ENCODE measurements at regions not wholly inside any gene's neighbourhood (a gene's known extent, or its start where the extent isn't known, plus 50 kb on each side); places are given as distances from the start of the nearest gene placed in this dataset.
A peak's percentile ranks its signal among the peaks of the same experiment; 100 is the strongest.

GRCh38 chr10:55989188-55989587 lies 371.9 kb downstream of the ZWINT start:
- no peak overlapping the region for H3K4me2 ChIP-seq (ENCODE audit: low read length)
- no peaks in the 10 kb centered on the region for H3K79me2 ChIP-seq (ENCODE audit: control insufficient read depth, low read length)
- H3K27ac ChIP-seq (ENCODE audit: low read depth, low read length), result no peak overlapping the region
- no peaks in the 10 kb centered on the region for H3K9me3 ChIP-seq (ENCODE audit: control insufficient read depth, insufficient read depth, low read length)
- no peak overlapping the region for H3K4me3 ChIP-seq (ENCODE audit: low read length)
- H3K9me2 ChIP-seq (replicated peaks; ENCODE audit: control insufficient read depth, low read length), result no peaks in the 10 kb centered on the region
- no peaks in the 10 kb centered on the region for H4K20me1 ChIP-seq (ENCODE audit: control insufficient read depth, insufficient read depth, low read depth, low read length)
- no peaks in the 10 kb centered on the region for H3K4me1 ChIP-seq (ENCODE audit: control insufficient read depth, low read length)
- no peaks in the 10 kb centered on the region for H3K27me3 ChIP-seq (ENCODE audit: control insufficient read depth, low read length)
- TF ChIP-seq CTCF (IDR thresholded peaks at IDR 0.05; ENCODE audit: low read depth, low read length, poor library complexity, severe bottlenecking) (peak; percentile 25), EZH2phosphoT487 (IDR thresholded peaks at IDR 0.05; ENCODE audit: borderline replicate concordance, low read length) (no peak)
- H3F3A ChIP-seq (ENCODE audit: control insufficient read depth, insufficient read depth), result no peaks in the 10 kb centered on the region
- no peaks in the 10 kb centered on the region for H3K36me3 ChIP-seq (ENCODE audit: control insufficient read depth, low read length)

DNA sequence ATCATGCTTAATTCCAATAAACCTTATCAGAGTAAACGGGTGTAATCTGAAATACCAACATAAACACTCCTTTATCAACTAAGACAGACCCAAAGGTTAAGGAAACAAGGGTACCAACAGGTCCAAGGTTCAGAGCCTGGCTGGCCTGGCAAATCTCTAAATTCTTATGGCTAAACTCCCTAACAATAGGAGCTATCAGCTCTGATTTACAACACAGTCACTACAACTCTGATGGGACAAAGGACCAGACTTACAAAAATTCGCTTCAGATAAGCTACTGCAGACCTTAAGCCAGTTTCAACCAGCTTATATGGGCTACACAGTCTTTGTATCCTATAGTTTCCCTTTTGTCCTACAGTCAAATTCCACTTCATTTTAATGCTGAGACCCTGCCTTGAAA lies 381.9 kb downstream of the ZWINT start:
- no peaks in the 10 kb centered on the region for H3K27me3 ChIP-seq (ENCODE audit: control insufficient read depth, low read length)
- H3K4me2 ChIP-seq (ENCODE audit: low read length), result no peak overlapping the region
- H3K79me2 ChIP-seq (ENCODE audit: control insufficient read depth, low read length), result no peaks in the 10 kb centered on the region
- no peaks in the 10 kb centered on the region for H3K36me3 ChIP-seq (ENCODE audit: control insufficient read depth, low read length)
- no peaks in the 10 kb centered on the region for H3F3A ChIP-seq (ENCODE audit: control insufficient read depth, insufficient read depth)
- no peak overlapping the region for H3K27ac ChIP-seq (ENCODE audit: low read depth, low read length)
- H3K9me3 ChIP-seq (ENCODE audit: control insufficient read depth, insufficient read depth, low read length), result no peaks in the 10 kb centered on the region
- no peaks in the 10 kb centered on the region for H3K9me2 ChIP-seq (replicated peaks; ENCODE audit: control insufficient read depth, low read length)
- no peak overlapping the region for H3K4me3 ChIP-seq (ENCODE audit: low read length)
- no peak for TF ChIP-seq EZH2phosphoT487 (IDR thresholded peaks at IDR 0.05; ENCODE audit: borderline replicate concordance, low read length)
- TF ChIP-seq CTCF (IDR thresholded peaks at IDR 0.05; ENCODE audit: low read depth, low read length, poor library complexity, severe bottlenecking), result no peak
- no peaks in the 10 kb centered on the region for H3K4me1 ChIP-seq (ENCODE audit: control insufficient read depth, low read length)
- H4K20me1 ChIP-seq (ENCODE audit: control insufficient read depth, insufficient read depth, low read depth, low read length), result no peaks in the 10 kb centered on the region

DNA sequence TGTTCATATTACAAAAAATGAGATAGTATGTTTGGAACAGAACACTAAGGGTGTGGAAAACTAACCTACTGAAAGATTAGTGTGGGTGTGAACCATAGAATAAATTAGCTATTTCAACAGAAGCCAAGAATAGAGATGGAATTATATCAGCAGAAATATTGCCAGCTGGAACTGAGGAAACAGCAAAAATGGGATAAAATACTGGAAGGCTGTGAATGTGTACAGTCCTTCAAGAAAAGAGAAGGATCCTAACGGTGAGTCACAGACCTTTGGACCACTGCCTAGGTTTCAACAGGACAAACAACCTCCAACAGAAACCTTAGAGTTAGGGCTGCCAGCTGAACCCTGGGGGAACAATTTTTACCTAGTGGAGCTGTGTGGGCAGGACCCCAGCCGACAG lies 395.0 kb downstream of the ZWINT start:
- Histone ChIP-seq H3K79me2 (ENCODE audit: control insufficient read depth, low read length) (no peaks in the 10 kb centered on the region), H3K4me3 (ENCODE audit: low read length) (no peak overlapping the region), H3K9me2 (replicated peaks; ENCODE audit: control insufficient read depth, low read length) (no peaks in the 10 kb centered on the region), H3K36me3 (ENCODE audit: control insufficient read depth, low read length) (no peaks in the 10 kb centered on the region), H3F3A (ENCODE audit: control insufficient read depth, insufficient read depth) (no peaks in the 10 kb centered on the region), H3K27me3 (ENCODE audit: control insufficient read depth, low read length) (no peaks in the 10 kb centered on the region), H3K4me1 (ENCODE audit: control insufficient read depth, low read length) (no peaks in the 10 kb centered on the region), H4K20me1 (ENCODE audit: control insufficient read depth, insufficient read depth, low read depth, low read length) (no peaks in the 10 kb centered on the region), H3K27ac (ENCODE audit: low read depth, low read length) (no peak overlapping the region), H3K9me3 (ENCODE audit: control insufficient read depth, insufficient read depth, low read length) (no peaks in the 10 kb centered on the region), H3K4me2 (ENCODE audit: low read length) (no peak overlapping the region)
- TF ChIP-seq CTCF (IDR thresholded peaks at IDR 0.05; ENCODE audit: low read depth, low read length, poor library complexity, severe bottlenecking), result no peak
- no peak for TF ChIP-seq EZH2phosphoT487 (IDR thresholded peaks at IDR 0.05; ENCODE audit: borderline replicate concordance, low read length)

DNA sequence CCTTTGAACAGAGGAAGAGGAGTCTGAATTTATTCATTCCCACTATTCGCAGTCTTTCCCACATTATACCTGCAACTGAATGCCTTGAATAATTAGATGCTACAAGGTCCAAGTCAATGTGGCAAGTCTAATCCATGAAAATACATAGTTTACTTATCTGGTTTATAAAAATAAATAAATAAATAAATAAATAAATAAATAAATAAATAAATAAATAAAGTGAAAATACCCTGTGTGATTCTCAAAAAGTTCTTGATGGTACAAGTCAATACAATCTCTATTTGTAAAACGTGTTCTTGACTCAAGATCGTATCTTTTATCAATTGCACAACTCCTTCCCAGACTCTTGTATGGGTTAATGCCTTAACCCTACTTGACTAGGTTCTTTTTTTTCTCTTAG lies 417.7 kb downstream of the ZWINT start:
- H3K36me3 ChIP-seq (ENCODE audit: control insufficient read depth, low read length), result no peaks in the 10 kb centered on the region
- no peak overlapping the region for H3K4me2 ChIP-seq (ENCODE audit: low read length)
- H3K27me3 ChIP-seq (ENCODE audit: control insufficient read depth, low read length), result no peaks in the 10 kb centered on the region
- no peaks in the 10 kb centered on the region for H3K79me2 ChIP-seq (ENCODE audit: control insufficient read depth, low read length)
- H3K9me3 ChIP-seq (ENCODE audit: control insufficient read depth, insufficient read depth, low read length), result peaks cover 3% of the 10 kb centered on the region; the same call in 1 of the 2 replicates
- H3F3A ChIP-seq (ENCODE audit: control insufficient read depth, insufficient read depth), result no peaks in the 10 kb centered on the region
- H3K9me2 ChIP-seq (replicated peaks; ENCODE audit: control insufficient read depth, low read length), result no peaks in the 10 kb centered on the region
- H3K4me1 ChIP-seq (ENCODE audit: control insufficient read depth, low read length), result no peaks in the 10 kb centered on the region
- no peak for TF ChIP-seq EZH2phosphoT487 (IDR thresholded peaks at IDR 0.05; ENCODE audit: borderline replicate concordance, low read length)
- no peak for TF ChIP-seq CTCF (IDR thresholded peaks at IDR 0.05; ENCODE audit: low read depth, low read length, poor library complexity, severe bottlenecking)
- no peak overlapping the region for H3K4me3 ChIP-seq (ENCODE audit: low read length)
- no peak overlapping the region for H3K27ac ChIP-seq (ENCODE audit: low read depth, low read length)
- no peaks in the 10 kb centered on the region for H4K20me1 ChIP-seq (ENCODE audit: control insufficient read depth, insufficient read depth, low read depth, low read length)

Data from DOHH2 (cell line).